Activated T-helper 1 cell treated with anti-CD3 and anti-CD28 coated beads, Interleukin-12 subunit alpha, Interleukin-12 subunit beta, Interleukin-2, Interleukin-4 antibody, amounts not matched to agents 30 ng/mL and 10 ng/mL and 1 ng/mL, durations not matched to agents 14 hours and 24 hours and 36 hours (primary cell): ENCODE measurements at regions not wholly inside any gene's neighbourhood (a gene's known extent, or its start where the extent isn't known, plus 50 kb on each side); places are given as distances from the start of the nearest gene placed in this dataset.

Experiments
- DNase-seq: peaks from one replicate; pipeline ENCODE4 v3.0.0; 2021; ENCODE audit warnings: low spot score
- H3K27ac Mint-ChIP-seq: one replicate; pipeline ENCODE4 v1.8.0; 2021; ENCODE audit warnings: mild to moderate bottlenecking, mixed read lengths
- H3K27me3 Mint-ChIP-seq: one replicate; pipeline ENCODE4 v1.8.0; 2022; ENCODE audit warnings: mild to moderate bottlenecking, moderate library complexity, mixed read lengths; ENCODE audit not compliant: insufficient read depth
- H3K36me3 Mint-ChIP-seq: one replicate; pipeline ENCODE4 v1.8.0; 2021; ENCODE audit warnings: low read depth, mixed read lengths
- H3K4me1 Mint-ChIP-seq: one replicate; pipeline ENCODE4 v1.8.0; 2021; ENCODE audit warnings: low read depth, mixed read lengths
- H3K4me3 Mint-ChIP-seq: one replicate; pipeline ENCODE4 v1.8.0; 2021; ENCODE audit warnings: mild to moderate bottlenecking, moderate library complexity, mixed read lengths
- H3K9me3 Mint-ChIP-seq: one replicate; pipeline ENCODE4 v1.8.0; 2021; ENCODE audit warnings: mixed read lengths
- intact Hi-C: fragments of 100-400 bp; cut with micrococcal nuclease; formaldehyde crosslinking; loops from one replicate; pipeline ENCODE4 v1.15.1; 2024

DNA sequence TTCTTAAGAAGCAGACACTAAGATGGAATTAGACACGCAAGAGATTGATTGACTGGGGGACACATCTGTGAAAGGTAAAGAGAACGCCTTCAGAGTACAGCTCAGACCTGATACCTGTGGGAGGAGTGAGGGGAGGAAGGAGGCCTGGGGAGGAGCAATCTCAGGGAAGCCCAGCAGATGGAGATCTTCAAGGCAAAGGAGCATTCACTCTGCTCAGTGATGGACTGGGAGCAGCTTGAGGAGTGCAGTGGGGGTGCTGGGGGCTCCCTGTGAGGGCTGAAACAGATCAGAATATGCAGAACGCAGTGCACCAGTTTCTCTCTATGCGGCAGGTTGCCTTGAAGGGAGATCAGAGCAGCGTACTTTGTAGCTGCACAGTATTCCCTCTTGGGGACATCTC is 103.7 kb upstream of the ATP8B1 start:
- Mint-ChIP-seq H3K36me3 (no peaks in the 10 kb centered on the region), H3K9me3 (no peaks in the 10 kb centered on the region), H3K27ac (no peak overlapping the region), H3K27me3 (peaks cover 6% of the 10 kb centered on the region), H3K4me3 (no peak overlapping the region), H3K4me1 (no peaks in the 10 kb centered on the region)
- DNase-seq = no peak
- intact Hi-C loops = no loop called here

DNA sequence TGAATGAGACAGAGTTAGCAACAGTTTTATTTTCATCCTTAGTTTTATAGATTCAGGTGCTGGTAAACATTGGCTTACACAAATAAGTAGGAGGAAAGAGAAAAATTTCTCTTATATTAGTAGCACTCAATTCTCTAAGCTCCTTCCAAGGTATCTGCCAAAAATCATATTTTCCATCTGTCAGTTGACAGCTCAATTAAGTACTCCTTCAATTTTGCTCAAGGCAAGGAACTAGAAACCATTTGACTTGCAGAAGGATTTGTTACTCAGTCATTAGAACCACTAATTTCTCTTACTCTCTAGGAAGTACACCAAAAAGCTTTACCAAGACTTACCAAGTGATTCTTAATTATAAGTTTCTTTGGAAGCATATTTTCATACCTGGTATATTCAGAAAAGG is 101.4 kb upstream of the ATP8B1 start:
- H3K4me3 Mint-ChIP-seq = no peak overlapping the region
- H3K27me3 Mint-ChIP-seq = peaks cover 8% of the 10 kb centered on the region
- intact Hi-C loops = no loop called here
- no peak overlapping the region for H3K27ac Mint-ChIP-seq
- H3K36me3 Mint-ChIP-seq = no peaks in the 10 kb centered on the region
- no peaks in the 10 kb centered on the region for H3K4me1 Mint-ChIP-seq
- no peaks in the 10 kb centered on the region for H3K9me3 Mint-ChIP-seq
- DNase-seq = no peak

- intact Hi-C loops = no loop called here
- no peaks in the 10 kb centered on the region for H3K4me1 Mint-ChIP-seq
- H3K9me3 Mint-ChIP-seq = no peaks in the 10 kb centered on the region
- no peaks in the 10 kb centered on the region for H3K36me3 Mint-ChIP-seq
- no peak overlapping the region for H3K27ac Mint-ChIP-seq
- H3K27me3 Mint-ChIP-seq = peaks cover 8% of the 10 kb centered on the region
- no peak overlapping the region for H3K4me3 Mint-ChIP-seq
- no peak for DNase-seq
Observed at GRCh38 chr18:57902721-57903120, 99.6 kb upstream of the ATP8B1 start.

DNA sequence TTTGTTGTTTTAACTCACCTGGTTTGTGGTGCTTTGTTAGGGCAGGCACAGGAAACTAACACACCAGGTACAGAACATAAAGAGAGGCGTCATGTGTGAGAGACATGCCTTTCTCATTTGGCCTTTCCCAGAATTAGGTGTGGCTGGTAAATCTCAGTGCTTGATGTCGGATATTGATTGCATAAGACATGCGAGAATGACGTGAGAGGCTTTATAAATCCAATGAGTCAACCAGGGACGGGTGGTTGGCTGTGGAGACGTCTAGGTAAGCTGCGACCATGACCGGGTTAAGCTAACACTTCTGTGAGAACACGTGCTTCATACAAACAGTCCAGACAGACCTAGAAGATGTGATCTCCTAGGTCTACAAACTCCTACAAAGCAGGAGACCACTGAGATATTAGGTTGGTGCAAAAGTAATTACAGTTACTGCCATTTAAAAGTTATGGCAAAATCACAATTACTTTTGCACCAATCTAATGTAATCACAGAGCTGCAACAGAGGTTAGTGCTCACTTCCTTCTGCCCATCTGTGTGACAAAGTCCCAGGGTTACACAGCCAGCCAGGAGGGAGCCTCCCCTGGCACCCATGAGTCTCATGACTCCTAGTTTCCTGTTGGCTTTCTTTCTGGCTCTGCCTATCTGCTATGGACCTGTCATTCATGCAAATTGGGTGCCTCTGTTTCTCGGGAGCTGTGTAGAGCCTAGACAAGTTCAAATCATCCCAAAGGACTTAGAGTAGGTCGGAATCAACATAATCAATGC is 98.9 kb upstream of the ATP8B1 start:
- no peaks in the 10 kb centered on the region for H3K9me3 Mint-ChIP-seq
- no peak overlapping the region for H3K27ac Mint-ChIP-seq
- no peaks in the 10 kb centered on the region for H3K4me1 Mint-ChIP-seq
- H3K36me3 Mint-ChIP-seq = no peaks in the 10 kb centered on the region
- no peak overlapping the region for H3K4me3 Mint-ChIP-seq
- intact Hi-C loops = no loop called here
- DNase-seq = no peak
- H3K27me3 Mint-ChIP-seq = peaks cover 8% of the 10 kb centered on the region

- H3K9me3 Mint-ChIP-seq = no peaks in the 10 kb centered on the region
- H3K27me3 Mint-ChIP-seq = peaks cover 5% of the 10 kb centered on the region
- H3K4me1 Mint-ChIP-seq = no peaks in the 10 kb centered on the region
- no peak overlapping the region for H3K27ac Mint-ChIP-seq
- DNase-seq = no peak
- no peak overlapping the region for H3K4me3 Mint-ChIP-seq
- H3K36me3 Mint-ChIP-seq = no peaks in the 10 kb centered on the region
- intact Hi-C loops = no loop called here
Observed at GRCh38 chr18:57900906-57901435, 97.9 kb upstream of the ATP8B1 start.

DNA sequence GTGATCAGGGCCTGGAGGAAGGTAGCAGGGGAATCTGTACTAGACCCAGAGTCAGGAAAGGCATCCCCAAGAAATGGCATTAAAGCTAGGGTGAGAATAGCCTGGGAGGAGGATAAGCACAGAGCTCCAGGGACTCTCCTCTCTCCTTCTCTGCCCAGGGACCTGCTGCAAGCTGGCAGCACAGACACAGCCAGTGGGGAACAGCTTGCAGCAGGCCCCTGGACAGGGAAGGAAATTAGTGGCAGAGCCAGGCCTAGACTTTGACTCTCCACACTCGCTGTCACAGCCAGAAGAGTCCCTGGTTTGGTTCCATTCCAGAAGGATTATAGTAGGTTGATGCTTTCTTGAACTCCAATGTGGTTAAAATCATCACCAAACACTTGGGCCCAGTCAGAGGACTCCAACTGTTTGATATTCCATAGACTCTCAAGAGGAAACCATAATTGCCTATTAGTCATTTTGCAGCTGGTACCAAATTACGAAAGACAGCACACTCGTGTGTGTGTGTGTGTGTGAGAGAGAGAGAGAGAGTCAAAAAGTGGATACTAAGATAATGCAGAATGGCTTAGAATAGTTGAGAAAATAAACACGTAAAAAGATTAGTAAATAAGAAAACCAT is 95.5 kb upstream of the ATP8B1 start:
- H3K27me3 Mint-ChIP-seq = peaks cover 2% of the 10 kb centered on the region
- H3K27ac Mint-ChIP-seq = no peak overlapping the region
- intact Hi-C loops = no loop called here
- H3K4me1 Mint-ChIP-seq = no peaks in the 10 kb centered on the region
- H3K9me3 Mint-ChIP-seq = no peaks in the 10 kb centered on the region
- DNase-seq = no peak
- H3K4me3 Mint-ChIP-seq = no peak overlapping the region
- no peaks in the 10 kb centered on the region for H3K36me3 Mint-ChIP-seq

DNA sequence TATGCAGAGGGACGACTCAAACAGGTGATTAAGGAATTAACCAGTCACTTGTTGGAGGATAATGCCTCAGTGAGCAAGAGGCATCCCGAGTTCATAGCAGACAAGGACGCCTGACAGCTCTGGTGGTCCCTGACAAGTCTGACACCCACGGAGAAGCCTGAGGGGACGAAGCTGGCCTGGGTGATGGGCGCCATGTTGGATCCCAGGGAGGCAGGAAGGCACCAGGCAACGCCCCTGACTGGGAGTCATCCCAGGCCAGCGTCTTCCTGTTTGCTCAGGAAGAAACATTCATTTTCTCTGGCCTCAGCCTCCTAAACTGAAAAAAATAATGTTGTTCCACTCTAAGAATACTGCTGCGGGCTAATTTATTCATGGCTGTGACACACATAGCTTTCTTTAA is 92.1 kb upstream of the ATP8B1 start:
- peaks cover 2% of the 10 kb centered on the region for H3K27me3 Mint-ChIP-seq
- H3K4me1 Mint-ChIP-seq = no peaks in the 10 kb centered on the region
- no peak overlapping the region for H3K27ac Mint-ChIP-seq
- no peak overlapping the region for H3K4me3 Mint-ChIP-seq
- no peaks in the 10 kb centered on the region for H3K9me3 Mint-ChIP-seq
- no peaks in the 10 kb centered on the region for H3K36me3 Mint-ChIP-seq
- DNase-seq = no peak
- intact Hi-C loops = no loop called here

- Mint-ChIP-seq H3K4me3 (no peak overlapping the region), H3K36me3 (no peaks in the 10 kb centered on the region), H3K4me1 (no peaks in the 10 kb centered on the region), H3K27me3 (no peaks in the 10 kb centered on the region), H3K27ac (no peak overlapping the region), H3K9me3 (no peaks in the 10 kb centered on the region)
- intact Hi-C loops = no loop called here
- no peak for DNase-seq
Observed at GRCh38 chr18:57891707-57892391, 88.7 kb upstream of the ATP8B1 start.

- Mint-ChIP-seq H3K4me1 (no peaks in the 10 kb centered on the region), H3K27me3 (no peaks in the 10 kb centered on the region), H3K9me3 (no peaks in the 10 kb centered on the region), H3K36me3 (no peaks in the 10 kb centered on the region), H3K27ac (no peak overlapping the region), H3K4me3 (no peak overlapping the region)
- no peak for DNase-seq
- intact Hi-C loops = no loop called here
Observed at GRCh38 chr18:57890266-57890665, 87.2 kb upstream of the ATP8B1 start.

- no peaks in the 10 kb centered on the region for H3K9me3 Mint-ChIP-seq
- H3K4me3 Mint-ChIP-seq = no peak overlapping the region
- H3K36me3 Mint-ChIP-seq = no peaks in the 10 kb centered on the region
- no peaks in the 10 kb centered on the region for H3K4me1 Mint-ChIP-seq
- H3K27me3 Mint-ChIP-seq = no peaks in the 10 kb centered on the region
- DNase-seq = no peak
- no peak overlapping the region for H3K27ac Mint-ChIP-seq
- intact Hi-C loops = no loop called here
Observed at GRCh38 chr18:57889841-57890240, 86.7 kb upstream of the ATP8B1 start.

DNA sequence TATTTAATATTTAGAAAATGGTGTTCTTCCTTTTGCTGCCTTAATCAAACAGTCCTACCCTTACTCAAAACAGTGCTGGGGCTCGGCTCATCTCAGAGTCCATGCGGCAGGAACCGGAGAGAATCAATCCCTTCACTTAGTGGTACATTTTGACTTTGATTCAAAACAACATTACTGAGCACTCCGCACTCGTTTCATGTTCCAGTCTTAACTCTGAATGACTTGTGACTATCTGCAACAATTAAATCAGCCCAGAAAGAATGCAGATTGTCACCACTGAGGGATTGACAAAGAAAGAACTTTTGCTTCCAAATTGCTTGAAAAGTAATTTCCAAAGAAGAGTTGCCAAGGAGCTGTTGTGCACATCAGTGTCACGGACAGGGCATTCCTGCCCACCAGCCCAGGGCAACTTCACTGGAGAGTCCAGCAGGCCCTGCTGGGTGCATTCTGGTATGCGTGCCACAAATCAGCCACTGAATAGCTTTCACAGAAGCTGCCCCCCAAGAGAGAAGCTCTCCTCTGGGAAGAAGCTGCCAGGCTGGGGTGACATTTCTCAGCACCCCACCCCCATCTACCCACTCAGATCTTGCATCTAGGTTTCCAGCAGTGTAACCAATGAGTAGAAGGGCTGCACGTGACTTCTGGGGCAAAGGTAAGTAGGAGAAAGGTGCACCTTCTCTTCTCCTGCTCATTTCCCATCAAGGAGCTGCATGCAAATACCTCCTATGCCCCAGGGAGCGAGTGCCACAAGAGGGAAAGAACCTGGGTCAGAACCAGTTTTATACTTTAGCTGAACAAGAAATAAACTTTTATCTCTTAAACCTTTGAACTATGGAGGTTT is 84.6 kb upstream of the ATP8B1 start:
- Mint-ChIP-seq H3K27ac (no peak overlapping the region), H3K4me3 (no peak overlapping the region), H3K36me3 (no peaks in the 10 kb centered on the region), H3K9me3 (no peaks in the 10 kb centered on the region), H3K27me3 (no peaks in the 10 kb centered on the region), H3K4me1 (no peaks in the 10 kb centered on the region)
- DNase-seq = no peak
- intact Hi-C loops = no loop called here

DNA sequence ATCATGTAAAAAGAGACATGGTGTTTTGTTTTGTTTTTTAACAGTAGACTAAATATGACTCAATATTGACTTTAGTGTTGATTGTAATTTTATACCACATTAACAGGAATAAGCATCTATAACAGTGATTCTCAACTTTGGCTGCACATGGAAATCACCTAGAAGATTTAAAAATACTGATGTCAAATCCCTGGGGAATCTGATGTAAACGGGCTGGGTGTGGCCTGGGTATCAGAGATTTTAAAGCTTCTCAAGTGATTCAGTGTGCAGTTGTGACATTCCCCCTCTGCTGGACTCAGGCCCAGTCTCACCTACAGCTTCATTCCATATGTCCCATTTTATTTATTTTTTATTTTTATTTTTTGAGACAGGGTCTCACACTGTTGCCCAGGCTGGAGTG is 82.8 kb upstream of the ATP8B1 start:
- DNase-seq = no peak
- H3K4me3 Mint-ChIP-seq = no peak overlapping the region
- H3K36me3 Mint-ChIP-seq = no peaks in the 10 kb centered on the region
- no peaks in the 10 kb centered on the region for H3K27me3 Mint-ChIP-seq
- no peaks in the 10 kb centered on the region for H3K4me1 Mint-ChIP-seq
- H3K27ac Mint-ChIP-seq = no peak overlapping the region
- intact Hi-C loops = no loop called here
- peaks cover 3% of the 10 kb centered on the region for H3K9me3 Mint-ChIP-seq
